H9 (cell line): ENCODE measurements at regions not wholly inside any gene's neighbourhood (a gene's known extent, or its start where the extent isn't known, plus 50 kb on each side); places are given as distances from the start of the nearest gene placed in this dataset.

ENCODE experiments used
- DNase-seq: peaks from one replicate; pipeline ENCODE4 v3.0.0-alpha.2; 2017
- H2AFZ ChIP-seq: one replicate; pipeline ENCODE4 v1.6.1; 2013; ENCODE audit warnings: mild to moderate bottlenecking, low read length, control low read depth, moderate library complexity
- H2AK5ac ChIP-seq: 2 replicates; pipeline ENCODE4 v1.6.1; 2013; ENCODE audit warnings: low read length, control low read depth, mixed read lengths; ENCODE audit not compliant: insufficient read length
- H2BK120ac ChIP-seq: one replicate; pipeline ENCODE4 v1.6.1; 2013; ENCODE audit warnings: low read depth, mild to moderate bottlenecking, low read length, control low read depth, inconsistent platforms; ENCODE audit not compliant: poor library complexity, severe bottlenecking
- H2BK12ac ChIP-seq: 2 replicates; pipeline ENCODE4 v1.6.1; 2013; ENCODE audit warnings: low read length, control low read depth, mixed read lengths, low read depth; ENCODE audit not compliant: insufficient read length
- H2BK15ac ChIP-seq: 2 replicates; pipeline ENCODE4 v1.6.1; 2013; ENCODE audit warnings: low read depth, low read length, control low read depth
- H2BK20ac ChIP-seq: one replicate; pipeline ENCODE4 v1.6.1; 2013; ENCODE audit warnings: low read depth, mild to moderate bottlenecking, low read length, control low read depth, inconsistent platforms; ENCODE audit not compliant: poor library complexity, severe bottlenecking
- H2BK5ac ChIP-seq: 2 replicates; pipeline ENCODE4 v1.6.1; 2013; ENCODE audit warnings: low read length, control low read depth, mixed read lengths; ENCODE audit not compliant: insufficient read length
- H3K14ac ChIP-seq: 2 replicates; pipeline ENCODE4 v1.6.1; 2013; ENCODE audit warnings: low read length, control low read depth; ENCODE audit not compliant: insufficient read depth
- H3K18ac ChIP-seq: 2 replicates; pipeline ENCODE4 v1.6.1; 2013; ENCODE audit warnings: low read depth, mild to moderate bottlenecking, mixed read lengths, low read length, control low read depth; ENCODE audit not compliant: insufficient read length
- H3K23ac ChIP-seq: 2 replicates; pipeline ENCODE4 v1.6.1; 2013; ENCODE audit warnings: low read length, control low read depth, mixed read lengths, low read depth; ENCODE audit not compliant: insufficient read length
- H3K23me2 ChIP-seq: 2 replicates; pipeline ENCODE4 v1.6.1; 2013; ENCODE audit warnings: low read depth, mild to moderate bottlenecking, mixed read lengths, low read length, control low read depth; ENCODE audit not compliant: insufficient read length, poor library complexity, severe bottlenecking
- H3K27ac ChIP-seq: 2 replicates; pipeline ENCODE4 v1.5.1; 2013; ENCODE audit warnings: low read length, control low read depth, mixed read lengths, low read depth; ENCODE audit not compliant: insufficient read length
- H3K27me3 ChIP-seq: 2 replicates; pipeline ENCODE4 v1.6.1; 2013; ENCODE audit warnings: low read length, control low read depth, inconsistent platforms; ENCODE audit not compliant: insufficient read depth
- H3K4ac ChIP-seq: 2 replicates; pipeline ENCODE4 v1.6.1; 2013; ENCODE audit warnings: low read depth, mild to moderate bottlenecking, control low read depth, inconsistent platforms, low read length, moderate library complexity
- H3K4me1 ChIP-seq: 2 replicates; pipeline ENCODE4 v1.6.1; 2013; ENCODE audit warnings: low read length, control low read depth, inconsistent platforms; ENCODE audit not compliant: insufficient read depth
- H3K4me2 ChIP-seq: 2 replicates; pipeline ENCODE4 v1.6.1; 2013; ENCODE audit warnings: low read length, control low read depth, mixed read lengths; ENCODE audit not compliant: insufficient read length, insufficient read depth
- H3K56ac ChIP-seq: 2 replicates; pipeline ENCODE4 v1.6.1; 2013; ENCODE audit warnings: low read depth, mild to moderate bottlenecking, mixed read lengths, low read length, control low read depth; ENCODE audit not compliant: insufficient read length
- H3K79me1 ChIP-seq: 2 replicates; pipeline ENCODE4 v1.6.1; 2013; ENCODE audit warnings: low read depth, mild to moderate bottlenecking, moderate library complexity, low read length, control low read depth, inconsistent platforms; ENCODE audit not compliant: insufficient read depth, poor library complexity, severe bottlenecking
- H3K79me2 ChIP-seq: 2 replicates; pipeline ENCODE4 v1.6.1; 2013; ENCODE audit warnings: low read length, control low read depth, inconsistent platforms; ENCODE audit not compliant: insufficient read depth
- H3K9ac ChIP-seq: 2 replicates; pipeline ENCODE4 v1.6.1; 2013; ENCODE audit warnings: low read length, control low read depth, mixed read lengths; ENCODE audit not compliant: insufficient read length; ENCODE audit errors: extremely low read depth
- H3K9me3 ChIP-seq: one replicate; pipeline ENCODE4 v1.6.1; 2013; ENCODE audit warnings: low read depth, low read length, inconsistent platforms; ENCODE audit not compliant: control insufficient read depth
- H3T11ph ChIP-seq: one replicate; pipeline ENCODE4 v1.6.1; 2013; ENCODE audit warnings: mild to moderate bottlenecking, low read length, control low read depth, inconsistent platforms
- H4K20me1 ChIP-seq: one replicate; pipeline ENCODE4 v1.6.1; 2013; ENCODE audit not compliant: control insufficient read depth, insufficient read length, insufficient read depth
- H4K5ac ChIP-seq: 2 replicates; pipeline ENCODE4 v1.6.1; 2013; ENCODE audit warnings: low read depth, mild to moderate bottlenecking, mixed read lengths, low read length, control low read depth; ENCODE audit not compliant: insufficient read length
- H4K8ac ChIP-seq: replicated peaks from 2 replicates; pipeline ENCODE4 v1.6.1; 2013; ENCODE audit warnings: low read length, control low read depth, mixed read lengths, low read depth; ENCODE audit not compliant: insufficient read length
- H4K91ac ChIP-seq: 2 replicates; pipeline ENCODE4 v1.6.1; 2013; ENCODE audit warnings: low read depth, mild to moderate bottlenecking, moderate library complexity, mixed read lengths, low read length, control low read depth; ENCODE audit not compliant: insufficient read length
- H3K27ac Mint-ChIP-seq, 3 experiments: 2 replicates in 2 of 3; 3 replicates in 1 of 3; pipeline ENCODE4 v1.8.0; 2020 to 2021; ENCODE audit warnings: mixed read lengths in 3 of 3, mild to moderate bottlenecking in 1 of 3, moderate library complexity in 1 of 3
- H3K27me3 Mint-ChIP-seq: 2 replicates; pipeline ENCODE4 v1.8.0; 2021; ENCODE audit warnings: low read depth, mild to moderate bottlenecking, moderate library complexity, mixed read lengths
- H3K36me3 Mint-ChIP-seq, 3 experiments: 2 replicates in 2 of 3; 3 replicates in 1 of 3; pipeline ENCODE4 v1.8.0; 2020 to 2021; ENCODE audit warnings: low read depth in 3 of 3, mixed read lengths in 3 of 3; ENCODE audit not compliant: insufficient read depth in 1 of 3
- H3K4me1 Mint-ChIP-seq, 2 experiments: 2 replicates each; pipeline ENCODE4 v1.8.0; 2020; ENCODE audit warnings: mixed read lengths in 2 of 2
- H3K4me3 Mint-ChIP-seq, 2 experiments: 2 replicates in 1 of 2; 3 replicates in 1 of 2; pipeline ENCODE4 v1.8.0; 2020 to 2021; ENCODE audit warnings: mild to moderate bottlenecking in 2 of 2, mixed read lengths in 2 of 2, moderate library complexity in 1 of 2
- H3K9me3 Mint-ChIP-seq, 2 experiments: 2 replicates in 1 of 2; 3 replicates in 1 of 2; pipeline ENCODE4 v1.8.0; 2020; ENCODE audit warnings: mild to moderate bottlenecking in 2 of 2, mixed read lengths in 2 of 2, moderate library complexity in 1 of 2
- WGBS: extraction: QIAGEN DNeasy Blood & Tissue Kit; methylation state at CpG from one replicate; pipeline ENCODE4 v1.1.7; 2013; ENCODE audit warnings: missing lambda C conversion rate, low lambda C conversion rate, mixed read lengths; ENCODE audit not compliant: insufficient read length; ENCODE audit errors: extremely low coverage; 5-methylcytosine and 5-hydroxymethylcytosine counted together
- TF ChIP-seq, protein P1 (sequence below): fragments of 200-600 bp; sonication (generic); conservative IDR thresholded peaks from 3 replicates; pipeline ENCODE4 v1.8.0; 2021; ENCODE audit warnings: antibody characterized with exemption, mild to moderate bottlenecking

DNA sequence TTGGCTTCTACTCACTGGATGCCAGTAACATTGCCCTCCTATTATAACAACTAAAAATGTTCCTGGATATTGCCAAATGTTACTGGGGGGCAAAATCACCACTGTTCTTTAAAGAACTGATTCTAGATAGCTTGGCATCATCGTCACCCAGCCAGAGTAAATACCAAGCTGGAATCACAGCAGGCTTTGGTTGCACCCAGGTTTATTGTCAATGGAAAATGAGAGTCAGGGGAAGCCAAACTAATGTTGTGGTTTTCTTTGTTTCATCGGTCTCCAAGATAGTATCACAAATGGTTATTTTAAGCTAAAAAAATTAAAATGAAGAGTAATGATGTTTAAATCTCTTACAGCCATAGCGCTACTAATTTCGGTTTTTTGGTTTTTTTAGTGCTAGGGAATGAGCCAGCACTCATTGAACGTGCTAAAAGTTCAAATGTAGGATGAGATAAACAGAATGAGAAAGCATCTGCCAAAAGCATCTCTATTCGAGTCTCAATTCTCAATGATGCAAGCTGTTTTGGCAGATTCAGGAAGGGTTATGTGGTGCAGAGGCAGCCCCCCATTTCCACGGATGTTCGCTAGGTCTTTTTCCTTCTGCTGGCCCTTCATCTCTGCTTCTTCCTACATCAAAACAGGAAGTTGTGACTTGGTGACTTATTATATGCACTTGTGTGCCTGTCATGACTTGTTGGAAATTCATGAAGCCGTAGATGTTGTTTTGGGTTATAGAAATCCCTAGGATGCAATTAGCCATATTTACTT, 558.0 kb downstream of the EBF1 start:
- Histone ChIP-seq H3T11ph (no peak overlapping the region), H4K8ac (no peak overlapping the region), H3K27ac (no peak overlapping the region), H3K4ac (no peak overlapping the region), H2AFZ (no peak overlapping the region), H2BK20ac (no peak overlapping the region), H2BK15ac (no peak overlapping the region), H3K79me1 (no peaks in the 10 kb centered on the region), H3K4me1 (no peaks in the 10 kb centered on the region; the same call in 1 of the 2 replicates), H4K20me1 (no peaks in the 10 kb centered on the region), H3K23ac (no peak overlapping the region), H4K5ac (no peak overlapping the region), H3K4me2 (no peak overlapping the region), H3K18ac (no peak overlapping the region), H4K91ac (no peak overlapping the region), H2AK5ac (no peak overlapping the region), H3K9me3 (no peaks in the 10 kb centered on the region), H3K9ac (no peak overlapping the region), H3K14ac (no peak overlapping the region), H3K27me3 (no peaks in the 10 kb centered on the region), H2BK12ac (no peak overlapping the region), H2BK5ac (no peak overlapping the region), H3K79me2 (no peaks in the 10 kb centered on the region), H3K23me2 (no peaks in the 10 kb centered on the region), H2BK120ac (no peak overlapping the region), H3K56ac (no peak overlapping the region)
- Mint-ChIP-seq H3K4me1 (peaks cover 17 to 23% of the 10 kb centered on the region in 2 experiments), H3K27me3 (no peaks in the 10 kb centered on the region), H3K27ac (no peak overlapping the region), H3K9me3 (no peaks in the 10 kb centered on the region), H3K4me3 (no peak overlapping the region), H3K36me3 (no peaks in the 10 kb centered on the region)
- DNase-seq: no peak
- TF ChIP-seq, protein P1, sequence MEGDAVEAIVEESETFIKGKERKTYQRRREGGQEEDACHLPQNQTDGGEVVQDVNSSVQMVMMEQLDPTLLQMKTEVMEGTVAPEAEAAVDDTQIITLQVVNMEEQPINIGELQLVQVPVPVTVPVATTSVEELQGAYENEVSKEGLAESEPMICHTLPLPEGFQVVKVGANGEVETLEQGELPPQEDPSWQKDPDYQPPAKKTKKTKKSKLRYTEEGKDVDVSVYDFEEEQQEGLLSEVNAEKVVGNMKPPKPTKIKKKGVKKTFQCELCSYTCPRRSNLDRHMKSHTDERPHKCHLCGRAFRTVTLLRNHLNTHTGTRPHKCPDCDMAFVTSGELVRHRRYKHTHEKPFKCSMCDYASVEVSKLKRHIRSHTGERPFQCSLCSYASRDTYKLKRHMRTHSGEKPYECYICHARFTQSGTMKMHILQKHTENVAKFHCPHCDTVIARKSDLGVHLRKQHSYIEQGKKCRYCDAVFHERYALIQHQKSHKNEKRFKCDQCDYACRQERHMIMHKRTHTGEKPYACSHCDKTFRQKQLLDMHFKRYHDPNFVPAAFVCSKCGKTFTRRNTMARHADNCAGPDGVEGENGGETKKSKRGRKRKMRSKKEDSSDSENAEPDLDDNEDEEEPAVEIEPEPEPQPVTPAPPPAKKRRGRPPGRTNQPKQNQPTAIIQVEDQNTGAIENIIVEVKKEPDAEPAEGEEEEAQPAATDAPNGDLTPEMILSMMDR: no peak
- WGBS: no CpG with 5 or more reads among the region's 9 CpGs
